HG03039 (cell line): ENCODE measurements at regions not wholly inside any gene's neighbourhood (a gene's known extent, or its start where the extent isn't known, plus 50 kb on each side); places are given as distances from the start of the nearest gene placed in this dataset.
"Not testable (repeated sequence)": the region's sequence is repeated elsewhere in the genome, so short reads cannot be mapped to it uniquely, and the experiment has no call there.

ENCODE experiments used
- ATAC-seq: cut with Tn5 transposase; IDR thresholded peaks from one replicate; pipeline ENCODE4 v1.9.1; 2021; ENCODE audit warnings: mild to moderate bottlenecking, moderate library complexity; ENCODE audit not compliant: unreplicated experiment

- ATAC-seq = no peak
Measured at GRCh38 chr13:50721672-50721992, 121.9 kb downstream of the DLEU7 start.

- ATAC-seq = no peak
Measured at GRCh38 chr13:50722440-50723125, 120.9 kb downstream of the DLEU7 start.

GRCh38 chr13:50724438-50724837 lies 119.1 kb downstream of the DLEU7 start:
- no peak for ATAC-seq

- ATAC-seq = no peak
Measured at GRCh38 chr13:50724913-50725312, 118.6 kb downstream of the DLEU7 start.

- ATAC-seq = no peak
Measured at GRCh38 chr13:50726164-50726563, 117.3 kb downstream of the DLEU7 start.

GRCh38 chr13:50729177-50729576 lies 114.3 kb downstream of the DLEU7 start:
- no peak for ATAC-seq

GRCh38 chr13:50730496-50731351 lies 112.8 kb downstream of the DLEU7 start:
- no peak for ATAC-seq

- ATAC-seq = no peak
Measured at GRCh38 chr13:50731400-50731799, 112.1 kb downstream of the DLEU7 start.

- ATAC-seq = no peak
Measured at GRCh38 chr13:50732712-50733111, 110.8 kb downstream of the DLEU7 start.

GRCh38 chr13:50733392-50733791 lies 110.1 kb downstream of the DLEU7 start:
- ATAC-seq = no peak

- ATAC-seq = no peak
Measured at GRCh38 chr13:50735071-50735470, 108.4 kb downstream of the DLEU7 start.

GRCh38 chr13:50740052-50740741 lies 103.3 kb downstream of the DLEU7 start:
- no peak for ATAC-seq

GRCh38 chr13:50742353-50742752 lies 101.1 kb downstream of the DLEU7 start:
- ATAC-seq = no peak

GRCh38 chr13:50742968-50743367 lies 100.5 kb downstream of the DLEU7 start:
- ATAC-seq = no peak

- ATAC-seq = no peak
Measured at GRCh38 chr13:50744116-50744660, 99.3 kb downstream of the DLEU7 start.

- no peak for ATAC-seq
Measured at GRCh38 chr13:50745542-50746115, 97.9 kb downstream of the DLEU7 start.

- ATAC-seq = no peak
Measured at GRCh38 chr13:50747737-50748350, 95.6 kb downstream of the DLEU7 start.

GRCh38 chr13:50753221-50753620 lies 90.3 kb downstream of the DLEU7 start:
- not testable (repeated sequence) for ATAC-seq

- ATAC-seq = not testable (repeated sequence)
Measured at GRCh38 chr13:50755862-50756685, 87.4 kb downstream of the DLEU7 start.

GRCh38 chr13:50757008-50757407 lies 86.5 kb downstream of the DLEU7 start:
- ATAC-seq = no peak
